GM12865 (cell line): ENCODE measurements at regions not wholly inside any gene's neighbourhood (a gene's known extent, or its start where the extent isn't known, plus 50 kb on each side); places are given as distances from the start of the nearest gene placed in this dataset.

Experiments
- DNase-seq: peaks from one replicate; pipeline ENCODE4 v3.0.0; 2010; ENCODE audit warnings: low read depth
- H3K4me3 ChIP-seq: 2 replicates; pipeline ENCODE4 v1.5.1; 2011; ENCODE audit warnings: mild to moderate bottlenecking, low read depth, low read length, control low read depth
- CTCF ChIP-seq: IDR thresholded peaks from 2 replicates; pipeline ENCODE4 v1.5.1; 2011; ENCODE audit warnings: low read length, control low read depth, low read depth, inconsistent platforms; ENCODE audit not compliant: insufficient read depth; ENCODE audit errors: missing control alignments

DNA sequence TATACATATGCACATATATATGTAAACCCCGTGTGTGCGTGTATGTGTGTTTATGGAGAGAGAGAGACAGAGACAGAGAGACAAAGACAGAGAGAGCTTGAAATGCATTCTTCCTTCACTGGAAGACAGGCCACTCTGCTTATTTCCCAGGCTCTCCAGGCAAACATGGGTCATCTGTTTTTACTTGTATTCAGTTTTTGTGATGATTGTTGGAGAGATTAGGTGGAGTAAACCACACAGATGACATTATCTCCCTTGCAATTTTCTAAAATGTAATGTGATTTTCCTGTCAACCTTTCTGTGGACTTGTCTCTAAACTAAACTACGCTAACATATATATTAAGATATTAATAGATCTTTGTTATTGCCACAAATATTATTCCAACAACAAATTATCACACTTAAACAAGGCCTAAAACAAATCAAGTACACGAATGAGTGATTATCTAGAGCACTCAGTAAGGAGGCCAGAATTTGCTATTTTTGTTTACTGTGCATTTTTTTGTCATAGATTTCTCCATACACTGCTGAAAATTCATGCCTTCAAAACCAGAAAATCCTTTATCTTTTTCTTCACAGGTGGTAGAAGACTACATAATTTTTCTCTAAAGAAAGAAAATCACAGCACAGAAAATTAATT, 251.8 kb upstream of the SLIT2 start:
- H3K4me3 ChIP-seq: no peak overlapping the region
- TF ChIP-seq CTCF: no peak
- DNase-seq: no peak

DNA sequence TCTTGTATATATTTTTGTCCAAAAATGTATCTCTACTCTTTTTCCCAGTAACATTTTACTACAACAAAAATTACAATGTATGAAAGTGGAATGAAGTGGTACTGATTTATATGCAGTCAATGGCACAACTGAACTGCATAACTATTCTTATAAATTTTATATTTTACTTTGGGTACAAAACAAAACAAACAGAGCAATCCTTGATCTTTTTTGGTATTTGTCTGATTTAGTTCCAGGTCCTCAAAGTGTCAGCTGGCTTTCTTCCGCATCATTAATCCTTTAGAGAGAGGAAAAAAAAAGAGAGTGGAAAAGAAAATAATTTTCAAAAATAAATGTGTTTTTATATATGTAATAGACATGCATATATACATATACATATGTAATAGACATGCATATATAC, 252.4 kb upstream of the SLIT2 start:
- no peak for DNase-seq
- no peak overlapping the region for H3K4me3 ChIP-seq

DNA sequence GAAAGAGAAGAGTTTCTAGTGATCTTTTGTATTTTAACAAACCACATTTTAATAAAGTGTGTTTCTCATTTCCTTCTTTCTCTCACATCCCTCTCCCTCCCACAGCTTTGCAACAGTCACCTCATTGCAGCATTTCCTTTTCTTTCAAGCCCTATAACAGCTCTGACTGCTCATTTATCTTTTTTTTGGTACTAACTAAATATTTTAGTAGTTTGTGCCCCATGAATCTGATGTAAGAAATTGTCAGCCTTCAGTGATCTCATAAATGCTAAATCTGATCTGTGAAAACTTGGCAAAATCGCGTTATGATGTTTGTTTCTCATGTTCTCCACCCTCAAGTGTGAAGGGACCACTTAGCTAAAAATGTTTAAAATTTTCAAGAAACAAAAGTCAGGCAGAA, 258.5 kb upstream of the SLIT2 start:
- no peak for TF ChIP-seq CTCF
- no peak overlapping the region for H3K4me3 ChIP-seq
- no peak for DNase-seq

More for the DNA sequence above, 252.4 kb upstream of the SLIT2 start:
- TF ChIP-seq CTCF: no peak

- no peak for TF ChIP-seq CTCF
These were observed 259.1 kb upstream of the SLIT2 start for GRCh38 chr4:19992471-19993093.

DNA sequence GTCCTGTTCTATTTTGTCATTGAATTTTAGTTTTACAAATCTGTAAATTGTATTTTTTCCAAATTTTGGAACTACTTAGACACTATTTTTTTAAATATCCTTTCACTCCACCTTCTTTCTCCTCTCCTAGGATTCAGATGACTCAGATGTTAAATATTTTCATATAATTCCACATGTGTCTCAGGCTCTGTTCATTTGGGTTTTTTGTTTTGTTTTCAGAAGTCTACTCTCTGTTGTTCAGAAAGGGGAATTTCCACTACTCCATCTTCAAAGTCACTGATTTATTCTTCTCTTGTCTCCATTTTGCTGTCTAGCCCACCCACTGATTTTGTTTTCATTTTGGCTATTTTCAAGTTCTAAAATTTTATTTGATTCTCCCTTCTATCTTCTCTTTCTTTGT, 264.0 kb upstream of the SLIT2 start:
- no peak overlapping the region for H3K4me3 ChIP-seq
- TF ChIP-seq CTCF: no peak
- DNase-seq: no peak

More at GRCh38 chr4:19992471-19993093, 259.1 kb upstream of the SLIT2 start:
- no peak for DNase-seq
- no peak overlapping the region for H3K4me3 ChIP-seq

- no peak for TF ChIP-seq CTCF
- no peak for DNase-seq
- H3K4me3 ChIP-seq: no peak overlapping the region
These were observed 268.6 kb upstream of the SLIT2 start for GRCh38 chr4:19983072-19983471.

- DNase-seq: no peak
- no peak for TF ChIP-seq CTCF
- no peak overlapping the region for H3K4me3 ChIP-seq
These were observed 269.1 kb upstream of the SLIT2 start for GRCh38 chr4:19982556-19982955.
